ENCODE measurements at regions not wholly inside any gene's neighbourhood (a gene's known extent, or its start where the extent isn't known, plus 50 kb on each side); places are given as distances from the start of the nearest gene placed in this dataset.

DNA sequence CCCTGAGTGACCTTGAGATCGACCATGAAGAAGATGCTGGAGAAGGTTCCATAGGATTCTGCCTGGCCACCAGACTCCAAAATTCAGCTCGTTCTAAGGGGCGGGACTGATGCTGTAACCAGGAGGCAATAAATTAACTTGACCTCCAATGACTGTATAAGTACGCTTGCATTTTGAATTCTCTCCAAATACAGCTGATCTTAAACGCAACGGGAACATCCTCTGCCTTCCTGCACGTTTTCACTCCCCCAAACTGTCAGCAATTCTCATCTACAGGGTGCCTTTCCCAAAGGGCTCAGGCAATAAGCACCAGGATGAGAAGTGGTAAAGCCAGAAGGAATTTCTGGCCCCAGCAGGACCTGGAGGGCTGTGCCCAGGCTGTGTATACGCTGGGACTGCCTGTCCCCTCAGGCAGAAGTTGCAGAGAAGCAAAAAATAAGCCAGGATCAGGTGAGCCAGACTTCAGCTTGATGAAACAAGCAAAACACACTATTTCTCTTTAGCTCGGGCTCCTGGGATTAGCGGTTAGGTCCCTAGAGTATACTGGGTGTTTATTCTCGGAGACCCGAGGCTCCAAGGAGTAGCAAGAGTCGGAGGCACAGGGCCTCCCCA is 124.8 kb downstream of the LRIG2 start:
- H2BK5ac ChIP-seq (ENCODE audit: low read depth, low read length): no peak overlapping the region
- 0 out of 2 replicates have a peak overlapping the region, but pooled peaks have one; percentile 34 for H2BK15ac ChIP-seq (ENCODE audit: low read length)
- H4K8ac ChIP-seq (ENCODE audit: extremely low read depth, insufficient read depth, low read length): no peak overlapping the region
- no peaks in the 10 kb centered on the region for H3K79me2 ChIP-seq (ENCODE audit: control insufficient read depth in 1 of 2, insufficient read depth in 2 of 2, low read length in 2 of 2)
- no peaks in the 10 kb centered on the region for H3K36me3 ChIP-seq (ENCODE audit: control insufficient read depth in 2 of 4, insufficient read depth in 4 of 4, low read length in 3 of 4)
- no peak for FAIRE-seq
- no peaks in the 10 kb centered on the region for H3K23me2 ChIP-seq (ENCODE audit: low read depth, low read length)
- H4K5ac ChIP-seq (ENCODE audit: insufficient read length, low read depth, low read length): no peak overlapping the region
- no peak overlapping the region for H3K14ac ChIP-seq (ENCODE audit: insufficient read length)
- ChIA-PET POLR2A (ENCODE audit: partially characterized antibody) (no interaction called here), CTCF (ENCODE audit: partially characterized antibody) (interaction anchor here (0.7 to 1.3 kb wide), 2 partner anchors 11 to 58 kb away, joined by 3 to 4 read pairs; no protein-coding TSS in a partner anchor)
- H3K27ac ChIP-seq (ENCODE audit: low read depth, low read length): no peak overlapping the region
- no peak overlapping the region for H3K18ac ChIP-seq (ENCODE audit: extremely low read depth, low read length)
- no peak overlapping the region for H3K23ac ChIP-seq (ENCODE audit: insufficient read length)
- H2AK5ac ChIP-seq (ENCODE audit: low read depth, low read length): no peak overlapping the region
- no peaks in the 10 kb centered on the region for H4K20me1 ChIP-seq (replicated peaks in 1 of 2; ENCODE audit: control insufficient read depth in 1 of 2, insufficient read depth in 2 of 2, low read length in 2 of 2)
- no peak overlapping the region for H3K9ac ChIP-seq (replicated peaks in 1 of 4; ENCODE audit: extremely low read depth in 1 of 4, low read depth in 3 of 4, low read length in 3 of 4)
- H4K91ac ChIP-seq (replicated peaks; ENCODE audit: insufficient read length, low read length): no peak overlapping the region
- H3K56ac ChIP-seq (replicated peaks; ENCODE audit: insufficient read length, low read depth, low read length): no peak overlapping the region
- TF ChIP-seq YY1 (IDR thresholded peaks at IDR 0.05; ENCODE audit: low read depth, low read length) (no peak), SIN3A (conservative IDR thresholded peaks at IDR 0.05 in 1 of 2, IDR thresholded peaks at IDR 0.05 in 1 of 2; ENCODE audit: low read depth in 1 of 2, low read length in 2 of 2) (no peak), CTBP2 (IDR thresholded peaks at IDR 0.05; ENCODE audit: borderline replicate concordance, insufficient read depth, insufficient read length, low read length) (no peak), POLR2AphosphoS5 (IDR thresholded peaks at IDR 0.05; ENCODE audit: low read depth, low read length) (no peak), PHF8 (conservative IDR thresholded peaks at IDR 0.05; ENCODE audit: low read depth, low read length) (no peak), JUND (IDR thresholded peaks at IDR 0.05; ENCODE audit: low read length) (no peak), TEAD4 (IDR thresholded peaks at IDR 0.05; ENCODE audit: low read depth, low read length) (no peak), CHD1 (IDR thresholded peaks at IDR 0.05; ENCODE audit: low read depth, low read length) (no peak), RNF2 (IDR thresholded peaks at IDR 0.05; ENCODE audit: borderline replicate concordance, low read depth, low read length, missing control alignments, poor library complexity, severe bottlenecking) (no peak), POLR2A (IDR thresholded peaks at IDR 0.05; ENCODE audit: control extremely low read depth in 1 of 2, low read depth in 2 of 2, low read length in 2 of 2) (no peak), SP1 (IDR thresholded peaks at IDR 0.05; ENCODE audit: low read depth, low read length) (no peak)
- H2BK120ac ChIP-seq (replicated peaks; ENCODE audit: low read depth, low read length): no peak overlapping the region
- H3K4me1 ChIP-seq (replicated peaks in 1 of 4; ENCODE audit: control insufficient read depth in 3 of 4, insufficient read depth in 4 of 4, low read length in 3 of 4): peaks cover 1 to 10% (median 7%) of the 10 kb centered on the region in 4 experiments; a peak in 5 of 7 replicates
- H3K4ac ChIP-seq (replicated peaks; ENCODE audit: insufficient read length, low read depth, low read length): no peak overlapping the region
- no peak overlapping the region for H3K4me2 ChIP-seq (ENCODE audit: insufficient read depth in 1 of 2, low read depth in 2 of 2, low read length in 2 of 2)
- no peaks in the 10 kb centered on the region for H3K27me3 ChIP-seq (replicated peaks in 1 of 4; ENCODE audit: control insufficient read depth in 3 of 4, extremely low read depth in 1 of 4, insufficient read depth in 3 of 4, low read length in 3 of 4)
- no peaks in the 10 kb centered on the region for H3K9me3 ChIP-seq (ENCODE audit: insufficient read depth in 2 of 2, low read depth in 1 of 2, low read length in 1 of 2)
- 84% methylated on average over 13 of the region's 13 CpGs; no CpG with 5 or more reads in 1 of the 2 experiments for WGBS, 2 experiments (ENCODE audit: extremely low coverage in 1 of 2, insufficient coverage in 1 of 2, insufficient read length in 1 of 2, insufficient replicate concordance in 2 of 2, low coverage in 1 of 2, low lambda C conversion rate in 2 of 2, missing lambda C conversion rate in 1 of 2)
- no peak overlapping the region for H2BK20ac ChIP-seq (ENCODE audit: low read length)
- no peaks in the 10 kb centered on the region for H3K79me1 ChIP-seq (ENCODE audit: low read depth, low read length)
- no peak overlapping the region for H2BK12ac ChIP-seq (ENCODE audit: low read depth, low read length)
- DNase-seq (ENCODE audit: low read depth in 1 of 2, low spot score in 2 of 2): no peak
- no peak overlapping the region for H3K4me3 ChIP-seq (ENCODE audit: extremely low read depth in 1 of 4, insufficient read depth in 2 of 4, low read depth in 3 of 4, low read length in 4 of 4)
- peak overlapping the region; percentile 26; the same call in 1 of the 2 replicates for H2AFZ ChIP-seq (ENCODE audit: low read length)

Measured in H1 (cell line).